Gastrocnemius medialis (tissue), 4 donors: ENCODE measurements at regions not wholly inside any gene's neighbourhood (a gene's known extent, or its start where the extent isn't known, plus 50 kb on each side); places are given as distances from the start of the nearest gene placed in this dataset.

Source experiments
- POLR2A ChIP-seq, 2 donors: fragments of 450-650 bp; IDR thresholded peaks; one replicate each; pipeline ENCODE4 v1.6.1; 2017; ENCODE audit warnings: antibody characterized with exemption in 2 of 2, mild to moderate bottlenecking in 2 of 2, moderate library complexity in 2 of 2
- TF ChIP-seq, protein P1 (sequence below), 5 experiments: fragments of 450-650 bp in 3 of 5; fragments of 200-600 bp in 2 of 5; sonication (generic) in 2 of 5; IDR thresholded peaks in 4 of 5; conservative IDR thresholded peaks in 1 of 5; 1 replicate in 4 of 5; 2 replicates in 1 of 5; pipeline ENCODE4 v1.5.1; 2016 to 2019; ENCODE audit warnings: antibody characterized with exemption in 5 of 5, mild to moderate bottlenecking in 3 of 5, moderate library complexity in 3 of 5

DNA sequence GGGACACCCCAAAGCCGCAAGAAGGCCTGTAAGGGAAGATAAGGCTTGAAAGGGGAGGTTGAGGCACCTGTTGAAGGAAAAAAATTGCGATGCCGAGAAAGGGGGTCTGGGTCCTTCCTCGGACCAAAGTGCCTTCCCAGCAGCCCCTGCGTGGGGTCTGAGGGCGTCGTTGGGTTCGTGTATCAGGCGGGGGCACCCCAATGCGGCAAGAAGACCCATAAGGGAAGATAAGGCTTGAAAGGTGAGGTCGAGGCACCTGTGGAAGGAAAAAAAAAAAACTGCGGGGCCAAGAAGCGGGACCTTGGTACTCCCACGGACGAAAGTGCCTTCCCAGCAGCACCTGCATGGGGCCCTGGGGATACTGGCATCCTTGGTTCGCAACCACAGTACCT lies 277.5 kb downstream of the ALG10 start:
- TF ChIP-seq, protein P1, sequence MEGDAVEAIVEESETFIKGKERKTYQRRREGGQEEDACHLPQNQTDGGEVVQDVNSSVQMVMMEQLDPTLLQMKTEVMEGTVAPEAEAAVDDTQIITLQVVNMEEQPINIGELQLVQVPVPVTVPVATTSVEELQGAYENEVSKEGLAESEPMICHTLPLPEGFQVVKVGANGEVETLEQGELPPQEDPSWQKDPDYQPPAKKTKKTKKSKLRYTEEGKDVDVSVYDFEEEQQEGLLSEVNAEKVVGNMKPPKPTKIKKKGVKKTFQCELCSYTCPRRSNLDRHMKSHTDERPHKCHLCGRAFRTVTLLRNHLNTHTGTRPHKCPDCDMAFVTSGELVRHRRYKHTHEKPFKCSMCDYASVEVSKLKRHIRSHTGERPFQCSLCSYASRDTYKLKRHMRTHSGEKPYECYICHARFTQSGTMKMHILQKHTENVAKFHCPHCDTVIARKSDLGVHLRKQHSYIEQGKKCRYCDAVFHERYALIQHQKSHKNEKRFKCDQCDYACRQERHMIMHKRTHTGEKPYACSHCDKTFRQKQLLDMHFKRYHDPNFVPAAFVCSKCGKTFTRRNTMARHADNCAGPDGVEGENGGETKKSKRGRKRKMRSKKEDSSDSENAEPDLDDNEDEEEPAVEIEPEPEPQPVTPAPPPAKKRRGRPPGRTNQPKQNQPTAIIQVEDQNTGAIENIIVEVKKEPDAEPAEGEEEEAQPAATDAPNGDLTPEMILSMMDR (IDR thresholded peaks at IDR 0.05 in 4 of 5, conservative IDR thresholded peaks at IDR 0.05 in 1 of 5), result no peak
- no peak for TF ChIP-seq POLR2A (IDR thresholded peaks at IDR 0.05)
